Central memory CD8-positive, alpha-beta T cell (primary cell): ENCODE measurements at regions not wholly inside any gene's neighbourhood (a gene's known extent, or its start where the extent isn't known, plus 50 kb on each side); places are given as distances from the start of the nearest gene placed in this dataset.
"Not testable (repeated sequence)": the region's sequence is repeated elsewhere in the genome, so short reads cannot be mapped to it uniquely, and the experiment has no call there.

ENCODE experiments used
- ATAC-seq: fragments of 150-1000 bp; cut with Tn5 transposase; replicated peaks from 2 replicates; pipeline ENCODE4 v1.10.0; 2022; ENCODE audit warnings: mild to moderate bottlenecking, moderate FRiP score, moderate number of reproducible peaks; ENCODE audit not compliant: poor library complexity, severe bottlenecking; ENCODE audit errors: extremely low read depth
- DNase-seq, 2 donors: peaks; one replicate each; pipeline ENCODE4 v3.0.0; 2021; ENCODE audit warnings: low spot score in 2 of 2
- H3K27ac Mint-ChIP-seq: one replicate; pipeline ENCODE4 v1.8.0; 2022; ENCODE audit warnings: low read depth, mild to moderate bottlenecking, moderate library complexity, mixed read lengths
- H3K27me3 Mint-ChIP-seq: one replicate; pipeline ENCODE4 v1.8.0; 2022; ENCODE audit warnings: mixed read lengths
- H3K36me3 Mint-ChIP-seq: one replicate; pipeline ENCODE4 v1.8.0; 2022; ENCODE audit warnings: mild to moderate bottlenecking, moderate library complexity, mixed read lengths; ENCODE audit not compliant: insufficient read depth
- H3K4me1 Mint-ChIP-seq: one replicate; pipeline ENCODE4 v1.8.0; 2022; ENCODE audit warnings: mixed read lengths
- H3K4me3 Mint-ChIP-seq: one replicate; pipeline ENCODE4 v1.8.0; 2022; ENCODE audit warnings: mild to moderate bottlenecking, moderate library complexity, mixed read lengths
- H3K9me3 Mint-ChIP-seq: one replicate; pipeline ENCODE4 v1.8.0; 2022; ENCODE audit warnings: mixed read lengths

GRCh38 chr9:29613773-29614172, 2040.5 kb upstream of the C9orf72 start:
- no peaks in the 10 kb centered on the region for H3K27me3 Mint-ChIP-seq
- H3K27ac Mint-ChIP-seq: no peak overlapping the region
- H3K4me3 Mint-ChIP-seq: no peak overlapping the region
- H3K36me3 Mint-ChIP-seq: no peaks in the 10 kb centered on the region
- ATAC-seq (no peak), DNase-seq (no peak)
- H3K4me1 Mint-ChIP-seq: no peaks in the 10 kb centered on the region
- peaks cover 20% of the 10 kb centered on the region for H3K9me3 Mint-ChIP-seq

DNA sequence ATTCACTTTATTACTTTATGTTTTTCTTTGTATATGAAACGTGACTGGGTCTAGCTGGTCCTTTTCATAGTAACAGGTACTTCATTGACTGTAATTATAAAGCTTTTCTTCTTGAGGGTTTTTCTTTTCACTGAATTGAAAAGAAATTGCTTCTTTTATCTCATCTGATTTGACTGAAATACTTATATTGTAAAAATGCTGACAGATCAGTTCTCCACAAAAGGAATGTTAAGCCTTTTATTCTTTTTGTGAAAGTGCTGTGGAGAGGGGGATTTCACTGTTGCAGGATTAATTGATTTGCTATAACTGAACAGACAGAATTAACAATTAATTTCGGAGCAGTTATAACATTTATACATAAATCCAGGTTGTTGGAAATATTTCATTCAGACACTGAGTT, 2043.6 kb upstream of the C9orf72 start:
- H3K9me3 Mint-ChIP-seq: peaks cover 7% of the 10 kb centered on the region
- DNase-seq (no peak), ATAC-seq (no peak)
- H3K27me3 Mint-ChIP-seq: no peaks in the 10 kb centered on the region
- H3K27ac Mint-ChIP-seq: no peak overlapping the region
- H3K36me3 Mint-ChIP-seq: no peaks in the 10 kb centered on the region
- H3K4me1 Mint-ChIP-seq: no peaks in the 10 kb centered on the region
- no peak overlapping the region for H3K4me3 Mint-ChIP-seq

- Mint-ChIP-seq H3K27ac (no peak overlapping the region), H3K4me3 (no peak overlapping the region), H3K36me3 (no peaks in the 10 kb centered on the region), H3K27me3 (no peaks in the 10 kb centered on the region), H3K4me1 (no peaks in the 10 kb centered on the region), H3K9me3 (peaks cover 13% of the 10 kb centered on the region)
- no peak for DNase-seq
- ATAC-seq: no peak
These were observed 2052.0 kb upstream of the C9orf72 start for GRCh38 chr9:29625292-29625731.

- H3K4me3 Mint-ChIP-seq: no peak overlapping the region
- H3K9me3 Mint-ChIP-seq: peaks cover 13% of the 10 kb centered on the region
- no peak for DNase-seq
- H3K4me1 Mint-ChIP-seq: no peaks in the 10 kb centered on the region
- no peak overlapping the region for H3K27ac Mint-ChIP-seq
- no peak for ATAC-seq
- no peaks in the 10 kb centered on the region for H3K27me3 Mint-ChIP-seq
- H3K36me3 Mint-ChIP-seq: no peaks in the 10 kb centered on the region
These were observed 2052.7 kb upstream of the C9orf72 start for GRCh38 chr9:29625931-29626330.

DNA sequence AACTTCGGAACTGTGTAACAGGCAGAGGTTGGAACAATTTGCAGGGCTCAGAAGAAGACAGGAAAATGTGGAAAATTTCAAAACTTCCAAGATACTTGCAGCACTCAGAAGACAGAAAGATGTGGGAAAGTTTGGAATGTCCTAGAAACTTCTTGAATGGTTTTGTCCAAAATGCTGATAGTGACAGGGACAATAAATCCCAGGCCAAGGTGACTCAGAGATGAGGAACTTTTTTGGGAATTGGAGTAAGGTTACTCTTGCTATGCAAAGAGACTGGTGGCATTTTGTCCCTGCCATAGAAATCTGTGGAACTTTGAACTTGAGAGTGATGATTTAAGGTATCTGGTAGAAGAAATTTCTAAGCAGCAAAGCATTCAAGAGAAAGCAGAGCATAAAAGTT, 2055.6 kb upstream of the C9orf72 start:
- not testable (repeated sequence) for H3K4me3 Mint-ChIP-seq, H3K4me1 Mint-ChIP-seq, H3K27ac Mint-ChIP-seq, H3K36me3 Mint-ChIP-seq, ATAC-seq, DNase-seq, H3K27me3 Mint-ChIP-seq
- H3K9me3 Mint-ChIP-seq: peaks cover 19% of the 10 kb centered on the region

GRCh38 chr9:29637471-29638237, 2064.4 kb upstream of the C9orf72 start:
- DNase-seq: no peak
- H3K36me3 Mint-ChIP-seq: no peaks in the 10 kb centered on the region
- H3K27ac Mint-ChIP-seq: no peak overlapping the region
- H3K9me3 Mint-ChIP-seq: no peaks in the 10 kb centered on the region
- ATAC-seq: no peak
- no peak overlapping the region for H3K4me3 Mint-ChIP-seq
- no peaks in the 10 kb centered on the region for H3K4me1 Mint-ChIP-seq
- H3K27me3 Mint-ChIP-seq: no peaks in the 10 kb centered on the region

DNA sequence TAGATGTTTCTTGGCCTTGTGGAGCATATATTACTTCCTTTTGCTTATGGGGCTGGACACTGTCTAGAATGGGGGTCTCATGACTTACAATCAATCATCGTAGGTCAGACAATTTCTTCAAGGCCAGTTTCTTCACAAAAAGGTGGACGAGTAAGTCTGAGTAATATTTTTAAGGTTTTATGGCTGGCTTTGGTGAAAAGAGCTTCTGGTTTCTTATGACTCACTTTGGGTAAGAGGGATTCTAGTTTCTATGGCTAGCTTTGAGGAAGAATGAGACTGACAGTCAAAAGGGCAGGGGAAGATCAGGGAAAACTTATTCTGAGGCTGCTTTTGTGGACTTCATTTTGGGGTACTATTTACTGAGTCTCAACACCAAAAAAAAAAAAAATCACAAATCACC, 2067.2 kb upstream of the C9orf72 start:
- H3K27ac Mint-ChIP-seq: no peak overlapping the region
- DNase-seq: no peak
- H3K36me3 Mint-ChIP-seq: no peaks in the 10 kb centered on the region
- no peaks in the 10 kb centered on the region for H3K4me1 Mint-ChIP-seq
- H3K27me3 Mint-ChIP-seq: no peaks in the 10 kb centered on the region
- H3K4me3 Mint-ChIP-seq: no peak overlapping the region
- peaks cover 4% of the 10 kb centered on the region for H3K9me3 Mint-ChIP-seq
- ATAC-seq: no peak

DNA sequence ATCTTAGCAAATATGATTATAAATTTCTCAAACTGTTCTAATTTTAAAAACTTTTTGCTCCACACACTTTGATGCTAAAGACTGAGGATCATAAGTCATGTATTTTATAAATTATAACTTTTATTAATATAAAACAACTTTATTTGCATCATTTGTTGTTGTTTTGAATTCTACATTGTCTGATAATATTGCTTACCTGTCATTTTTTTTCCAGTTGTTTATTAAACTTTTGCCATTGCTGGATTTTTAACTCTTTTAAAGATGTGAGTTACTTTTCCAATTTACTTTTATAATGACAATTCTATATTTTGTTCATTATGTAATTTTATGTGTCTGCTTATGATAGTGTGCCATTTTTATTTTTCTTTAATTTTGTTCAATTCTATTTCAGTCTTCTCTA, 2071.2 kb upstream of the C9orf72 start:
- ATAC-seq: no peak
- no peaks in the 10 kb centered on the region for H3K36me3 Mint-ChIP-seq
- H3K4me3 Mint-ChIP-seq: no peak overlapping the region
- DNase-seq: no peak
- H3K27ac Mint-ChIP-seq: no peak overlapping the region
- no peaks in the 10 kb centered on the region for H3K27me3 Mint-ChIP-seq
- no peaks in the 10 kb centered on the region for H3K4me1 Mint-ChIP-seq
- H3K9me3 Mint-ChIP-seq: peaks cover 8% of the 10 kb centered on the region

DNA sequence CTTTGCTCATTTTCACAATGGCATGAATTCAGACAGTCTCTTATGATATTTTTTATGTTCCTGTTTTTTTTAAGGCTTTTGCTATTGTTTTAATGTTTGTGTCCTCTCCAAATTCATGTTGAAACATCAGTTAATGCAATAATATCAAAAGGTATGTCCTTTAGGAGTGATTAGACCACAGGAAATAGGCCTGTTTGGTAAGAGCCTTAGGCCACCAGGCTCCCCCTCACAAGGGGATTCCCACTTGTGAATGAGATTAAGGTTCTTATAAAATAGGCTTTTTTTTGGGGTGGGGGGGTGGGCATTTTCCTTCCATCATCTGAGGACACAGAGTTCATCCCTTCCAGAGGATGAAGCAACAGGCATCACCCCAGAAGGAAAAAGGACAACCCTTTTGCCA, 2074.2 kb upstream of the C9orf72 start:
- no peaks in the 10 kb centered on the region for H3K27me3 Mint-ChIP-seq
- H3K36me3 Mint-ChIP-seq: no peaks in the 10 kb centered on the region
- H3K4me1 Mint-ChIP-seq: no peaks in the 10 kb centered on the region
- no peak overlapping the region for H3K27ac Mint-ChIP-seq
- no peak overlapping the region for H3K4me3 Mint-ChIP-seq
- no peak for DNase-seq
- peaks cover 13% of the 10 kb centered on the region for H3K9me3 Mint-ChIP-seq
- ATAC-seq: no peak

GRCh38 chr9:29648132-29648531, 2074.9 kb upstream of the C9orf72 start:
- Mint-ChIP-seq H3K4me1 (no peaks in the 10 kb centered on the region), H3K9me3 (peaks cover 13% of the 10 kb centered on the region), H3K4me3 (no peak overlapping the region), H3K27ac (no peak overlapping the region), H3K27me3 (no peaks in the 10 kb centered on the region), H3K36me3 (no peaks in the 10 kb centered on the region)
- DNase-seq: no peak
- ATAC-seq: no peak

DNA sequence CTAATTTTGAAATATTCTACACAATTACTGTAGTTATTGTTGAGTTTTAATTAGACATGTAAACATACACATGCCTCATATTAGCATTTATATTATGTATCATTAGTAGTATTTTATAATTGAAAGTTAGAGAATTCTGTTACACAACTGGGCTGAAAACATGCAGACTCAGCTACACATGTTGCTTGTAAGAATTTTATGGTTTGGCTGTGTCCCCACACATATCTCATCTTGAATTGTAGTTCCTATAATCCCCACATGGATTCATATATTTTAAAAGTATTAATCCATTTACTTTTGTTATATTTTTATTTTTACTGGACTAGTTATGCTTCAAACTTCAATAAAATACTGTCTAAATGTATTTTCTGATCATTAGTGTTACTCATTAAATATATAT, 2075.3 kb upstream of the C9orf72 start:
- ATAC-seq (no peak), DNase-seq (no peak)
- H3K9me3 Mint-ChIP-seq: peaks cover 13% of the 10 kb centered on the region
- no peaks in the 10 kb centered on the region for H3K27me3 Mint-ChIP-seq
- H3K4me3 Mint-ChIP-seq: no peak overlapping the region
- no peak overlapping the region for H3K27ac Mint-ChIP-seq
- H3K36me3 Mint-ChIP-seq: no peaks in the 10 kb centered on the region
- H3K4me1 Mint-ChIP-seq: no peaks in the 10 kb centered on the region

GRCh38 chr9:29656641-29657406, 2083.5 kb upstream of the C9orf72 start:
- Mint-ChIP-seq H3K27me3 (no peaks in the 10 kb centered on the region), H3K4me1 (no peaks in the 10 kb centered on the region)
- DNase-seq: no peak

GRCh38 chr9:29657821-29658220, 2084.5 kb upstream of the C9orf72 start:
- Mint-ChIP-seq H3K27me3 (no peaks in the 10 kb centered on the region), H3K27ac (no peak overlapping the region), H3K4me1 (no peaks in the 10 kb centered on the region), H3K4me3 (no peak overlapping the region), H3K36me3 (no peaks in the 10 kb centered on the region), H3K9me3 (peaks cover 12% of the 10 kb centered on the region)
- DNase-seq (no peak), ATAC-seq (no peak)

More at GRCh38 chr9:29656641-29657406, 2083.5 kb upstream of the C9orf72 start:
- Mint-ChIP-seq H3K36me3 (no peaks in the 10 kb centered on the region), H3K4me3 (no peak overlapping the region), H3K9me3 (peaks cover 12% of the 10 kb centered on the region), H3K27ac (no peak overlapping the region)
- ATAC-seq: no peak
